Activated CD4-positive, alpha-beta T cell treated with anti-CD3 and anti-CD28 coated beads, Interleukin-2, amount 50 U/mL, for 48 hours (primary cell): ENCODE measurements at regions not wholly inside any gene's neighbourhood (a gene's known extent, or its start where the extent isn't known, plus 50 kb on each side); places are given as distances from the start of the nearest gene placed in this dataset.

Experiments used
- DNase-seq, 2 experiments: peaks; one replicate each; pipeline ENCODE4 v3.0.0-alpha.2; 2020

GRCh38 chr20:20823476-20823881, 111.0 kb upstream of the RALGAPA2 start:
- DNase-seq = no peak

GRCh38 chr20:20821484-20822260, 109.2 kb upstream of the RALGAPA2 start:
- no peak for DNase-seq

GRCh38 chr20:20820785-20821483, 108.5 kb upstream of the RALGAPA2 start:
- no peak for DNase-seq

- no peak for DNase-seq
Observed at GRCh38 chr20:20820104-20820503, 107.7 kb upstream of the RALGAPA2 start.

GRCh38 chr20:20816969-20817755, 104.7 kb upstream of the RALGAPA2 start:
- no peak for DNase-seq

- DNase-seq = no peak
Observed at GRCh38 chr20:20815711-20816455, 103.4 kb upstream of the RALGAPA2 start.

GRCh38 chr20:20814685-20815084, 102.2 kb upstream of the RALGAPA2 start:
- DNase-seq = no peak

GRCh38 chr20:20812136-20812535, 99.7 kb upstream of the RALGAPA2 start:
- DNase-seq = no peak

- no peak for DNase-seq
Observed at GRCh38 chr20:20808016-20808415, 95.6 kb upstream of the RALGAPA2 start.

- no peak for DNase-seq
Observed at GRCh38 chr20:20806121-20807095, 94.0 kb upstream of the RALGAPA2 start.

GRCh38 chr20:20803011-20803410, 90.6 kb upstream of the RALGAPA2 start:
- DNase-seq = no peak

- no peak for DNase-seq
Observed at GRCh38 chr20:20802328-20802727, 89.9 kb upstream of the RALGAPA2 start.

GRCh38 chr20:20799716-20800312, 87.4 kb upstream of the RALGAPA2 start:
- no peak for DNase-seq

- DNase-seq = no peak
Observed at GRCh38 chr20:20797521-20798310, 85.3 kb upstream of the RALGAPA2 start.

GRCh38 chr20:20796766-20797440, 84.5 kb upstream of the RALGAPA2 start:
- DNase-seq = no peak

- no peak for DNase-seq
Observed at GRCh38 chr20:20795721-20796120, 83.3 kb upstream of the RALGAPA2 start.

- DNase-seq = no peak
Observed at GRCh38 chr20:20795119-20795518, 82.7 kb upstream of the RALGAPA2 start.

- no peak for DNase-seq
Observed at GRCh38 chr20:20793591-20793990, 81.1 kb upstream of the RALGAPA2 start.

GRCh38 chr20:20791664-20792568, 79.5 kb upstream of the RALGAPA2 start:
- no peak for DNase-seq
